Vagina (tissue), 2 donors: ENCODE measurements at regions not wholly inside any gene's neighbourhood (a gene's known extent, or its start where the extent isn't known, plus 50 kb on each side); places are given as distances from the start of the nearest gene placed in this dataset.

Experiments used
- DNase-seq, 2 donors: peaks; one replicate each; pipeline ENCODE4 v3.0.0-alpha.2; 2017; ENCODE audit errors: extremely low spot score in 2 of 2
- H3K27ac ChIP-seq: fragments of 200-600 bp; sonication (generic); one replicate; pipeline ENCODE4 v1.5.1; 2019
- H3K27me3 ChIP-seq: fragments of 200-600 bp; sonication (generic); one replicate; pipeline ENCODE4 v1.5.1; 2019
- H3K36me3 ChIP-seq, 2 donors: fragments of 200-600 bp; sonication (generic); one replicate each; pipeline ENCODE4 v1.5.1; 2017 to 2019
- H3K4me1 ChIP-seq: fragments of 200-600 bp; sonication (generic); one replicate; pipeline ENCODE4 v1.5.1; 2019
- H3K4me3 ChIP-seq, 2 donors: fragments of 200-600 bp; sonication (generic); 1 replicate in 1 of 2; 2 replicates in 1 of 2; pipeline ENCODE4 v1.5.1; 2016 to 2019
- H3K9me3 ChIP-seq: fragments of 200-600 bp; sonication (generic); one replicate; pipeline ENCODE4 v1.5.1; 2019
- POLR2A ChIP-seq, 2 donors: fragments of 450-650 bp; IDR thresholded peaks; one replicate each; pipeline ENCODE4 v1.6.1; 2017; ENCODE audit warnings: antibody characterized with exemption in 2 of 2, mild to moderate bottlenecking in 2 of 2, moderate library complexity in 2 of 2
- POLR2AphosphoS5 ChIP-seq, 2 donors: sonication (generic); formaldehyde crosslinking; IDR thresholded peaks; one replicate each; pipeline ENCODE4 v1.9.0; 2017; ENCODE audit warnings: antibody characterized with exemption in 2 of 2, mild to moderate bottlenecking in 2 of 2, low read depth in 1 of 2; ENCODE audit not compliant: insufficient read depth in 1 of 2
- intact Hi-C: fragments of 100-400 bp; cut with DNase I; formaldehyde crosslinking; loops from one replicate; pipeline ENCODE4 v1.15.1; 2023
- TF ChIP-seq, protein P1 (sequence below), 3 experiments: fragments of 450-650 bp in 2 of 3; fragments of 200-600 bp in 1 of 3; sonication (generic) in 1 of 3; IDR thresholded peaks; one replicate each; pipeline ENCODE4 v1.5.1; 2017 to 2019; ENCODE audit warnings: antibody characterized with exemption in 3 of 3, mild to moderate bottlenecking in 2 of 3, moderate library complexity in 2 of 3

DNA sequence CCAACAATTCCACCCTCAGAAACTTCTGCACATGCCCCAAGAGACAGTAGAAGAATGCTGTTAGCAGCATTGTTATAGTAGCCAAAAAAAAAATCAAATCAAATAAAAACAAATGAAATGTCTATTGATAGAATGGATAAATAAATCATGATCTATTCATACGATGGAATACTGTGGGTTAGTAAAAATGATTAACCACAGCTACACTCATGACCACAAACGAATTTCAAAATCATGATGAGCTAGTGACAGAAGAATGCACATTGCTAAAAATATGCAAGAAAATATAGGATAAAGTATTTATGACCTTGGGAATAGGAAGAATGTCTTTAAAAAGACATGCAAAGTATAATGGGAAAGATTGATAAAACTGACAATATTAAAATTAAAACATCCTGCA lies 57.5 kb upstream of the ACAN start:
- H3K4me3 ChIP-seq, result no peak overlapping the region
- no peak for DNase-seq
- H3K4me1 ChIP-seq, result no peaks in the 10 kb centered on the region
- H3K27ac ChIP-seq, result no peak overlapping the region
- no peaks in the 10 kb centered on the region for H3K27me3 ChIP-seq
- TF ChIP-seq POLR2AphosphoS5 (IDR thresholded peaks at IDR 0.05; ENCODE audit: insufficient read depth in 1 of 2, low read depth in 1 of 2) (no peak), POLR2A (IDR thresholded peaks at IDR 0.05) (no peak)
- TF ChIP-seq, protein P1, sequence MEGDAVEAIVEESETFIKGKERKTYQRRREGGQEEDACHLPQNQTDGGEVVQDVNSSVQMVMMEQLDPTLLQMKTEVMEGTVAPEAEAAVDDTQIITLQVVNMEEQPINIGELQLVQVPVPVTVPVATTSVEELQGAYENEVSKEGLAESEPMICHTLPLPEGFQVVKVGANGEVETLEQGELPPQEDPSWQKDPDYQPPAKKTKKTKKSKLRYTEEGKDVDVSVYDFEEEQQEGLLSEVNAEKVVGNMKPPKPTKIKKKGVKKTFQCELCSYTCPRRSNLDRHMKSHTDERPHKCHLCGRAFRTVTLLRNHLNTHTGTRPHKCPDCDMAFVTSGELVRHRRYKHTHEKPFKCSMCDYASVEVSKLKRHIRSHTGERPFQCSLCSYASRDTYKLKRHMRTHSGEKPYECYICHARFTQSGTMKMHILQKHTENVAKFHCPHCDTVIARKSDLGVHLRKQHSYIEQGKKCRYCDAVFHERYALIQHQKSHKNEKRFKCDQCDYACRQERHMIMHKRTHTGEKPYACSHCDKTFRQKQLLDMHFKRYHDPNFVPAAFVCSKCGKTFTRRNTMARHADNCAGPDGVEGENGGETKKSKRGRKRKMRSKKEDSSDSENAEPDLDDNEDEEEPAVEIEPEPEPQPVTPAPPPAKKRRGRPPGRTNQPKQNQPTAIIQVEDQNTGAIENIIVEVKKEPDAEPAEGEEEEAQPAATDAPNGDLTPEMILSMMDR (IDR thresholded peaks at IDR 0.05), result no peak
- no peaks in the 10 kb centered on the region for H3K9me3 ChIP-seq
- intact Hi-C loops, result no loop called here
- H3K36me3 ChIP-seq, result no peaks in the 10 kb centered on the region

DNA sequence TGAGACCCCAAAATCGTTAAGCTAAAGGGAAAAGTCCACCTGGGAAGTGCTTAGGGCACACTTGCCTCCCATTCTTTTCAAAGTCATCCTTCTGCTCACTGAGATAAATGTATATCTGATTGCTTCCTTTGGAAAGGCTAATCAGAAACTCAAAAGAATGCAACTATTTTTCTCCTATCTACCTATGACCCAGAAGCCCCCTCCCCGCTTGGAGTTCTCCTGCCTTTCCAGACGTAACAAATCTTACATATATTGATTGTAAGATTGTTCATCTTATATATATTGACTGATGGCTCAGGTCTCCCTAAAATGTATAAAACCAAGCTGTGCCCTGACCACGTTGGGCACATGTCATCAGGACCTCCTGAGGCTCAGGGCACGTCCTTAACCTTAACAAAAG lies 56.8 kb upstream of the ACAN start:
- Histone ChIP-seq H3K27ac (no peak overlapping the region), H3K4me3 (no peak overlapping the region), H3K4me1 (no peaks in the 10 kb centered on the region), H3K9me3 (no peaks in the 10 kb centered on the region), H3K27me3 (no peaks in the 10 kb centered on the region), H3K36me3 (no peaks in the 10 kb centered on the region)
- TF ChIP-seq POLR2A (IDR thresholded peaks at IDR 0.05), result no peak
- no peak for TF ChIP-seq POLR2AphosphoS5 (IDR thresholded peaks at IDR 0.05; ENCODE audit: insufficient read depth in 1 of 2, low read depth in 1 of 2)
- TF ChIP-seq, protein P1 (IDR thresholded peaks at IDR 0.05), result no peak
- intact Hi-C loops, result no loop called here
- peak; percentile 11 to 19 for DNase-seq

DNA sequence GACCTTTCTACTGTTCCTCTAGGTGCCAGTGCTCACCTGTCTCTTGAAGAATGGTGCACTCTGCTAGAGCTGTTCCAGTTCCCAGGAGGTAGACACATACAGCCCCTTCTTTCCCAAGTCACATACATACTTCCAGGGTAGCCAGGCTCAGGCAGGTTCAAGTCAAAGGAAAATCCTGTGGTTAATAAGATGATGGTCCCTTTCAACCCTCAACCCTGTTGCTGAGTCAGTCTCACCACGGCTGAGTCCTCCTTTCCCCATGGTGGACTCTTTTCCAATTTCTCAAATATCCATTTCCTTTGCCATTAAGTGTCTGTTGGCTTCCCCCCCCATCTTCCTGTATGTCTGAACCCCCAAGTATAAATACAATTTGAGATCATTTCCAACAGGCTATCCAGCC lies 56.1 kb upstream of the ACAN start:
- no peak overlapping the region for H3K27ac ChIP-seq
- H3K9me3 ChIP-seq, result no peaks in the 10 kb centered on the region
- no peaks in the 10 kb centered on the region for H3K36me3 ChIP-seq
- no peak for DNase-seq
- TF ChIP-seq, protein P1 (IDR thresholded peaks at IDR 0.05), result no peak
- TF ChIP-seq POLR2AphosphoS5 (IDR thresholded peaks at IDR 0.05; ENCODE audit: insufficient read depth in 1 of 2, low read depth in 1 of 2) (no peak), POLR2A (IDR thresholded peaks at IDR 0.05) (no peak)
- H3K27me3 ChIP-seq, result no peaks in the 10 kb centered on the region
- H3K4me3 ChIP-seq, result no peak overlapping the region
- no peaks in the 10 kb centered on the region for H3K4me1 ChIP-seq
- intact Hi-C loops, result no loop called here

DNA sequence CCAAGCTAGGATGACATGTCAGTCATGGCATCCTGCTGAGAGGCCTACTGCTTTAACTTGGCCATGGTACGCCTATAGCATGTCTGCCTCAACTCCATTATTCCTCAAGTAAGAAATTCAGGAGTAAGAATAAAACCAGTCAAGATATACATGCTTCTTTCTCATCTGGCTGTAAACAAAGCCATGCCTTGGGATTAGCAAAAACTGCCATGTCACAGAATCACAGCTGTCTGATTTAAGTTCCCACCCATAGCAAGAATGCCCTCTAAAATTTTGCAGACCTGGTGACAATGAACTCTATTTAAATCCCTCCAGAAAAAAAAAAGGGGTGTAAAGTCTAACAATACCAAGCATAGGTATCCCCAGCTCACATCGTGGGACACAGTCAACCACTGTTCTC lies 55.6 kb upstream of the ACAN start:
- no peak overlapping the region for H3K4me3 ChIP-seq
- TF ChIP-seq, protein P1 (IDR thresholded peaks at IDR 0.05), result no peak
- TF ChIP-seq POLR2A (IDR thresholded peaks at IDR 0.05) (no peak), POLR2AphosphoS5 (IDR thresholded peaks at IDR 0.05; ENCODE audit: insufficient read depth in 1 of 2, low read depth in 1 of 2) (no peak)
- H3K27ac ChIP-seq, result no peak overlapping the region
- no peaks in the 10 kb centered on the region for H3K4me1 ChIP-seq
- no peaks in the 10 kb centered on the region for H3K9me3 ChIP-seq
- no peaks in the 10 kb centered on the region for H3K36me3 ChIP-seq
- DNase-seq, result peak; percentile 1 to 8
- H3K27me3 ChIP-seq, result no peaks in the 10 kb centered on the region
- intact Hi-C loops, result no loop called here

DNA sequence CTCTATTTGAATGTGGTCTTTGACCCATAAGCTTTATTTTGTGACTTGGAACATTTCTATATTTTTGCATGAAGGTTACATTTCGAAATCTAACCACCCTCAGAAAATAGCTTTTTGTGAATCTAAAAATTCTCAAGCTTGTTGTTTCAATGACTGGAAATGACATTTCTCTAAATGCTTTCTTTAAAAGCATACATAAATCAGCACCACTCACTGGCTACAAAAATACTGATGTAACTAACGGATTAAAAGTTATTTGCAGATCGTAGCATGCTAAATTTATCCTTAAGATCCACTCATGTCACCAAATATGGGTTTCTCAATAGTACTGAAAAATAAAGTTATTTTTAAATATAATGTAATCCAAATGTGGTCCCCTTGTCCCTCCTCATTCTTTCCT lies 55.2 kb upstream of the ACAN start:
- Histone ChIP-seq H3K27me3 (no peaks in the 10 kb centered on the region), H3K4me1 (no peaks in the 10 kb centered on the region), H3K36me3 (no peaks in the 10 kb centered on the region), H3K4me3 (no peak overlapping the region), H3K27ac (no peak overlapping the region), H3K9me3 (no peaks in the 10 kb centered on the region)
- no peak for DNase-seq
- TF ChIP-seq POLR2A (IDR thresholded peaks at IDR 0.05), result no peak
- TF ChIP-seq POLR2AphosphoS5 (IDR thresholded peaks at IDR 0.05; ENCODE audit: insufficient read depth in 1 of 2, low read depth in 1 of 2), result peak in 1 of 2 donors; percentile 21
- TF ChIP-seq, protein P1 (IDR thresholded peaks at IDR 0.05), result no peak
- intact Hi-C loops, result no loop called here
